K562 (cell line): ENCODE measurements at regions not wholly inside any gene's neighbourhood (a gene's known extent, or its start where the extent isn't known, plus 50 kb on each side); places are given as distances from the start of the nearest gene placed in this dataset.

Experiments used
- ATAC-seq: fragments of 200-7000 bp; cut with Tn5 transposase; 3 replicates; pipeline ENCODE4 v1.9.1; 2020; ENCODE audit warnings: moderate library complexity
- BruUV-seq: library from RNA; stranded (reverse); fragments of 400-500 nt; replicated peaks from 2 replicates; lab custom pipeline; 2021; lab: Mats Ljungman, UMichigan
- CTCF ChIA-PET: fragments of 300-600 bp; formaldehyde crosslinking; extraction: SDS; loops from one replicate; lab custom pipeline; 2021; ENCODE audit warnings: low intra/inter-chr PET ratio; lab: Yijun Ruan, JAX
- POLR2A ChIA-PET: fragments of 300-600, 350-650 bp; sonication (Branson Sonifier 250); formaldehyde crosslinking; extraction: SDS; loops from one replicate; lab custom pipeline; 2021; ENCODE audit warnings: antibody characterized with exemption, inconsistent platforms; lab: Yijun Ruan, JAX
- DNase-seq, 4 experiments: peaks; one replicate each; pipeline versions ENCODE4 v3.0.0 to v3.0.0-alpha.2; 2011 to 2018; ENCODE audit warnings: low spot score in 3 of 4, mixed read lengths in 3 of 4; ENCODE audit errors: extremely low read depth in 1 of 4
- FAIRE-seq: peaks from 2 replicates; lab custom pipeline; 2011; peaks lifted over from hg19 to GRCh38; lab: Jason Lieb, UNC
- H2AFZ ChIP-seq: 2 replicates; pipeline ENCODE4 v1.6.0; 2011; ENCODE audit warnings: low read depth, low read length, control low read depth, inconsistent platforms
- H3K27ac ChIP-seq: fragments of 200-600 bp; 3 replicates; pipeline ENCODE4 v1.8.0; 2011; ENCODE audit warnings: low read depth, mild to moderate bottlenecking, control low read depth, inconsistent platforms, low read length, moderate library complexity, mixed read lengths; ENCODE audit errors: extremely low read depth
- H3K27me3 ChIP-seq, 2 experiments: fragments of 300-600 bp in 1 of 2; 2 replicates in 1 of 2; 3 replicates in 1 of 2; pipeline versions ENCODE4 v1.6.0 to v1.8.0; 2011; ENCODE audit warnings: inconsistent platforms in 2 of 2, low read length in 2 of 2, mild to moderate bottlenecking in 1 of 2, mixed read lengths in 1 of 2, moderate library complexity in 1 of 2; ENCODE audit not compliant: control insufficient read depth in 2 of 2, insufficient read depth in 2 of 2
- H3K36me3 ChIP-seq: fragments of 300-600 bp; 3 replicates; pipeline ENCODE4 v1.8.0; 2011; ENCODE audit warnings: mild to moderate bottlenecking, low read length, inconsistent platforms; ENCODE audit not compliant: control insufficient read depth, insufficient read depth
- H3K4me1 ChIP-seq, 2 experiments: fragments of 200-600 bp in 1 of 2; replicated peaks in 1 of 2; 2 replicates in 1 of 2; 3 replicates in 1 of 2; pipeline versions ENCODE4 v1.5.1 to v1.8.0; 2011; ENCODE audit warnings: inconsistent platforms in 2 of 2, low read length in 2 of 2, mild to moderate bottlenecking in 1 of 2, mixed read lengths in 1 of 2, moderate library complexity in 1 of 2; ENCODE audit not compliant: control insufficient read depth in 2 of 2, insufficient read depth in 2 of 2
- H3K4me2 ChIP-seq: 2 replicates; pipeline ENCODE4 v1.6.1; 2011; ENCODE audit warnings: low read length, control low read depth, inconsistent platforms, mixed read lengths; ENCODE audit not compliant: insufficient read depth
- H3K4me3 ChIP-seq: fragments of 200-600 bp; sonication (generic), shearing (Covaris generic); 2 replicates; pipeline ENCODE4 v1.5.1; 2016; ENCODE audit warnings: control low read depth, inconsistent platforms
- H3K79me2 ChIP-seq: fragments of 200-600 bp; 3 replicates; pipeline ENCODE4 v1.8.0; 2011; ENCODE audit warnings: low read length, inconsistent platforms; ENCODE audit not compliant: control insufficient read depth, insufficient read depth
- H3K9ac ChIP-seq, 2 experiments: 2 replicates each; pipeline versions ENCODE4 v1.6.0 to v1.6.1; 2011; ENCODE audit warnings: low read depth in 2 of 2, low read length in 2 of 2, control low read depth in 1 of 2, inconsistent platforms in 1 of 2, mild to moderate bottlenecking in 1 of 2, mixed read lengths in 1 of 2; ENCODE audit not compliant: insufficient read depth in 1 of 2
- H3K9me1 ChIP-seq: one replicate; pipeline ENCODE4 v1.6.0; 2011; ENCODE audit warnings: inconsistent platforms, mild to moderate bottlenecking, low read length, moderate library complexity; ENCODE audit not compliant: control insufficient read depth, insufficient read depth
- H3K9me3 ChIP-seq: replicated peaks from 2 replicates; pipeline ENCODE4 v1.5.1; 2011; ENCODE audit warnings: low read depth, low read length, inconsistent platforms; ENCODE audit not compliant: control insufficient read depth, insufficient read depth
- H4K20me1 ChIP-seq: replicated peaks from 2 replicates; pipeline ENCODE4 v1.6.1; 2011; ENCODE audit warnings: low read length, inconsistent platforms, mixed read lengths; ENCODE audit not compliant: control insufficient read depth, insufficient read depth
- CAMTA2 ChIP-seq: fragments of 250-450 bp; sonication (Bioruptor Pico); conservative IDR thresholded peaks from 2 replicates; pipeline ENCODE4 v1.5.1; 2022
- CBX3 ChIP-seq, 2 experiments: IDR thresholded peaks; 1 replicate in 1 of 2; 2 replicates in 1 of 2; pipeline ENCODE4 v1.6.1; 2012; ENCODE audit warnings: inconsistent platforms in 2 of 2, low read length in 2 of 2, borderline replicate concordance in 1 of 2, control low read depth in 1 of 2
- FOS ChIP-seq: IDR thresholded peaks from 3 replicates; pipeline ENCODE4 v1.6.1; 2011; ENCODE audit not compliant: insufficient read length; ENCODE audit errors: extremely low read depth
- KAT8 ChIP-seq: fragments of 450-650 bp; IDR thresholded peaks from 2 replicates; pipeline ENCODE4 v1.6.1; 2016; ENCODE audit warnings: low read depth, mild to moderate bottlenecking
- LEF1 ChIP-seq: fragments of 450-650 bp; IDR thresholded peaks from 2 replicates; pipeline ENCODE4 v1.6.1; 2016; ENCODE audit warnings: mild to moderate bottlenecking
- NFYB ChIP-seq: IDR thresholded peaks from 2 replicates; pipeline ENCODE4 v1.6.1; 2011; ENCODE audit warnings: mild to moderate bottlenecking, moderate library complexity; ENCODE audit not compliant: insufficient read length; ENCODE audit errors: extremely low read depth
- OTX1 ChIP-seq: fragments of 450-650 bp; formaldehyde crosslinking; IDR thresholded peaks from 2 replicates; pipeline ENCODE4 v1.4.0; 2022; ENCODE audit warnings: mild to moderate bottlenecking
- PCBP2 ChIP-seq: fragments of 200-400 bp; formaldehyde crosslinking; IDR thresholded peaks from 2 replicates; pipeline ENCODE4 v1.6.1; 2018; ENCODE audit warnings: low read length, low read depth, mild to moderate bottlenecking, moderate library complexity; ENCODE audit not compliant: poor library complexity, severe bottlenecking
- SMARCA5 ChIP-seq: fragments of 450-650 bp; IDR thresholded peaks from 2 replicates; pipeline ENCODE4 v1.6.1; 2016
- TGIF2 ChIP-seq: sonication (generic); formaldehyde crosslinking; IDR thresholded peaks from 2 replicates; pipeline ENCODE4 v1.8.1; 2022; ENCODE audit warnings: mild to moderate bottlenecking, missing genetic modification reagents, moderate library complexity
- U2AF2 ChIP-seq: fragments of 200-400 bp; formaldehyde crosslinking; optimal IDR thresholded peaks from 2 replicates; pipeline ENCODE3; 2017; ENCODE audit warnings: low read depth, mild to moderate bottlenecking, low read length
- ZNF41 ChIP-seq: fragments of 250-450 bp; sonication (Bioruptor Pico); conservative IDR thresholded peaks from 2 replicates; pipeline ENCODE4 v1.4.0; 2020; ENCODE audit warnings: mild to moderate bottlenecking
- ZNF57 ChIP-seq: fragments of 450-650 bp; formaldehyde crosslinking; IDR thresholded peaks from 2 replicates; pipeline ENCODE4 v1.4.0; 2020; ENCODE audit warnings: mild to moderate bottlenecking, moderate library complexity
- ZNF644 ChIP-seq: fragments of 200-800 bp; sonication (Bioruptor generic); IDR thresholded peaks from 2 replicates; pipeline ENCODE4 v1.6.1; 2016; ENCODE audit warnings: low read depth, missing genetic modification characterization, missing compliant biosample characterization
- ZSCAN32 ChIP-seq: fragments of 450-650 bp; formaldehyde crosslinking; IDR thresholded peaks from 2 replicates; pipeline ENCODE4 v1.4.0; 2020; ENCODE audit warnings: mild to moderate bottlenecking, moderate library complexity
- WGBS: fragments of 100-300 bp; shearing (Covaris generic); methylation state at CpG from one replicate; pipeline ENCODE4 v1.1.6; 2016; ENCODE audit warnings: low coverage, mixed read lengths; ENCODE audit not compliant: insufficient coverage; ENCODE audit errors: missing lambda C conversion rate; 5-methylcytosine and 5-hydroxymethylcytosine counted together
- in situ Hi-C: fragments of 300-500 bp; cut with MboI; formaldehyde crosslinking; loops from 4 replicates; pipeline ENCODE4 v1.15.0; 2018; ENCODE audit warnings: inconsistent platforms, mixed read lengths
- intact Hi-C: fragments of 100-400 bp; cut with micrococcal nuclease; formaldehyde crosslinking; loops from 2 replicates; pipeline ENCODE4 v1.14.2; 2022
- TF ChIP-seq, protein P1 (sequence below): fragments of 450-650 bp; IDR thresholded peaks from 2 replicates; pipeline ENCODE4 v1.6.1; 2018; ENCODE audit not compliant: partially characterized antibody
- TF ChIP-seq, protein P2 (sequence below), 3 experiments: fragments of 200-800 bp in 1 of 3; sonication (Bioruptor generic) in 1 of 3; sonication (generic) in 1 of 3; formaldehyde crosslinking in 1 of 3; IDR thresholded peaks; 2 replicates each; pipeline versions ENCODE4 v1.6.1 to v1.8.0; 2016 to 2022; ENCODE audit warnings: mild to moderate bottlenecking in 2 of 3, missing compliant biosample characterization in 2 of 3, missing genetic modification characterization in 2 of 3, missing genetic modification reagents in 1 of 3

GRCh38 chr7:46131916-46132795 is 211.1 kb upstream of the IGFBP3 start:
- in situ Hi-C loops, result no loop called here
- TF ChIP-seq ZNF41 (CRISPR knock-in tag) (no peak), TGIF2 (CRISPR knock-in tag) (no peak), CAMTA2 (CRISPR knock-in tag) (no peak), OTX1 (CRISPR knock-in tag) (no peak), NFYB (no peak), PCBP2 (no peak), ZNF644 (tag) (no peak), FOS (no peak), SMARCA5 (no peak), LEF1 (no peak), KAT8 (no peak), CBX3 (IDR thresholded peaks at IDR 0.05; ENCODE audit: borderline replicate concordance in 1 of 2, low read length in 2 of 2) (no peak), ZSCAN32 (no peak), ZNF57 (CRISPR knock-in tag) (no peak), U2AF2 (no peak)
- TF ChIP-seq, protein P1, sequence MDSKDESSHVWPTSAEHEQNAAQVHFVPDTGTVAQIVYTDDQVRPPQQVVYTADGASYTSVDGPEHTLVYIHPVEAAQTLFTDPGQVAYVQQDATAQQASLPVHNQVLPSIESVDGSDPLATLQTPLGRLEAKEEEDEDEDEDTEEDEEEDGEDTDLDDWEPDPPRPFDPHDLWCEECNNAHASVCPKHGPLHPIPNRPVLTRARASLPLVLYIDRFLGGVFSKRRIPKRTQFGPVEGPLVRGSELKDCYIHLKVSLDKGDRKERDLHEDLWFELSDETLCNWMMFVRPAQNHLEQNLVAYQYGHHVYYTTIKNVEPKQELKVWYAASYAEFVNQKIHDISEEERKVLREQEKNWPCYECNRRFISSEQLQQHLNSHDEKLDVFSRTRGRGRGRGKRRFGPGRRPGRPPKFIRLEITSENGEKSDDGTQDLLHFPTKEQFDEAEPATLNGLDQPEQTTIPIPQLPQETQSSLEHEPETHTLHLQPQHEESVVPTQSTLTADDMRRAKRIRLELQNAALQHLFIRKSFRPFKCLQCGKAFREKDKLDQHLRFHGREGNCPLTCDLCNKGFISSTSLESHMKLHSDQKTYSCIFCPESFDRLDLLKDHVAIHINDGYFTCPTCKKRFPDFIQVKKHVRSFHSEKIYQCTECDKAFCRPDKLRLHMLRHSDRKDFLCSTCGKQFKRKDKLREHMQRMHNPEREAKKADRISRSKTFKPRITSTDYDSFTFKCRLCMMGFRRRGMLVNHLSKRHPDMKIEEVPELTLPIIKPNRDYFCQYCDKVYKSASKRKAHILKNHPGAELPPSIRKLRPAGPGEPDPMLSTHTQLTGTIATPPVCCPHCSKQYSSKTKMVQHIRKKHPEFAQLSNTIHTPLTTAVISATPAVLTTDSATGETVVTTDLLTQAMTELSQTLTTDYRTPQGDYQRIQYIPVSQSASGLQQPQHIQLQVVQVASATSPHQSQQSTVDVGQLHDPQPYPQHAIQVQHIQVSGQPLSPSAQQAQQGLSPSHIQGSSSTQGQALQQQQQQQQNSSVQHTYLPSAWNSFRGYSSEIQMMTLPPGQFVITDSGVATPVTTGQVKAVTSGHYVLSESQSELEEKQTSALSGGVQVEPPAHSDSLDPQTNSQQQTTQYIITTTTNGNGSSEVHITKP, result no peak
- TF ChIP-seq, protein P2, sequence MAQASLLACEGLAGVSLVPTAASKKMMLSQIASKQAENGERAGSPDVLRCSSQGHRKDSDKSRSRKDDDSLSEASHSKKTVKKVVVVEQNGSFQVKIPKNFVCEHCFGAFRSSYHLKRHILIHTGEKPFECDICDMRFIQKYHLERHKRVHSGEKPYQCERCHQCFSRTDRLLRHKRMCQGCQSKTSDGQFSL (CRISPR knock-in tag; IDR thresholded peaks at IDR 0.05), result no peak
- TF ChIP-seq, protein P2 (tag; IDR thresholded peaks at IDR 0.05), result no peak
- Histone ChIP-seq H4K20me1 (no peaks in the 10 kb centered on the region), H3K9me3 (0 out of 2 replicates have a peak, but pooled peaks cover 3% of the 10 kb centered on the region), H3K9me1 (no peaks in the 10 kb centered on the region), H3K36me3 (no peaks in the 10 kb centered on the region), H3K27ac (no peak overlapping the region), H2AFZ (no peak overlapping the region), H3K27me3 (no peaks in the 10 kb centered on the region), H3K4me2 (no peak overlapping the region), H3K79me2 (no peaks in the 10 kb centered on the region), H3K4me1 (no peaks in the 10 kb centered on the region), H3K4me3 (no peak overlapping the region), H3K9ac (no peak overlapping the region)
- intact Hi-C loops, result no loop called here
- ATAC-seq, result no peak
- ChIA-PET CTCF (no interaction called here), POLR2A (no interaction called here)
- no peak for DNase-seq
- 1% methylated on average over 8 of the region's 8 CpGs for WGBS
- BruUV-seq, result no TSS peak
- no peak for FAIRE-seq
